ENCODE measurements at regions not wholly inside any gene's neighbourhood (a gene's known extent, or its start where the extent isn't known, plus 50 kb on each side); places are given as distances from the start of the nearest gene placed in this dataset.

DNA sequence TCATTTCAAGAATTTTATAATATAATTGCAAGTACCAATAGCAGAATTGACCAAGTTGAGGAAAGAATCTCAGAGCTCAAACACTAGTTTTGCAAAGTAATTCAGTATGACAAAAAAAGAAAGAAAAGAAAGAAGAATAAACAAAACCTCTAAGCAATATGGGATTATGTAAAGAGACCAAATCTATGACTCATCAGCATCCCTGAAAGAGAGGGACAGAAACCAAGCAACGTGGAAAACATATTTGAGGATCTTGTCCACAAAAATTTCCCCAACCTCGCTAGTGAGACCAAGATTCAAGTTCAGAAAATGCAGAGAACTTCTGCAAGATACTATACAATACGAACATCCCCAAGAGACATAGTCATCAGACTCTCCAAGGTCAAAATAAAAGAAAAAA lies 203.7 kb upstream of the DDI1 start:
- Histone ChIP-seq H3K4me1 (no peaks in the 10 kb centered on the region), H3K27ac (no peak overlapping the region), H3K4me3 (no peak overlapping the region), H3K27me3 (no peaks in the 10 kb centered on the region), H3K36me3 (no peaks in the 10 kb centered on the region), H3K9me3 (peaks cover 0 to 37% (median 3%) of the 10 kb centered on the region in 11 donors)
- WGBS, 2 donors: 89 to 90% methylated on average over 3 of the region's 3 CpGs
- DNase-seq: no peak
- intact Hi-C loops (cut with DNase I): no loop called here
- ATAC-seq: no peak
- no peak for TF ChIP-seq CTCF (IDR thresholded peaks at IDR 0.05)

DNA sequence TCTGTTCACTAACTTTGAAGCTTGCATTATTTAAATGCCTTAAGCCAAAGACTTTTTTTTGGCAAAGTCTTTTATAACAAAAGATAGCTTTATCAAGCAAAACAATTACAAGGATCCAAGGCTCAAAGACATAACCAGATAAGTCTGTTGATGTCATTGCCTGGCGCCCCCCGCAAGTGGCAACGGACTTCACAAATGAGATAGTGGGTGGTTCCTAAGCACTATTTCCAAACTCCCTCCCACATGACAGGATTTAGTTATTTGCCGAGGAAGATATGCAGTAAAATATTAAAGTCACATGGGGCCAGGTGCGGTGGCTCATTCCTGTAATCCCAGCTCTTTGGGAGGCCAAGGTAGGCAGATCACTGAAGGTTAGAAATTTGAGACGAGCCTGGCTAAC lies 194.2 kb upstream of the DDI1 start:
- no peak for TF ChIP-seq CTCF (IDR thresholded peaks at IDR 0.05)
- no peak overlapping the region for H3K27ac ChIP-seq
- WGBS, 2 donors: 53 to 56% methylated on average over 6 of the region's 6 CpGs
- DNase-seq: no peak
- no peaks in the 10 kb centered on the region for H3K27me3 ChIP-seq
- H3K9me3 ChIP-seq: no peaks in the 10 kb centered on the region
- ATAC-seq: peak in 1 of 8 donors; percentile 2
- intact Hi-C loops (cut with DNase I): no loop called here
- no peaks in the 10 kb centered on the region for H3K36me3 ChIP-seq
- H3K4me1 ChIP-seq: peaks cover 0 to 16% (median 0%) of the 10 kb centered on the region in 9 donors
- no peak overlapping the region for H3K4me3 ChIP-seq

GRCh38 chr11:103842795-103843194 lies 193.6 kb upstream of the DDI1 start:
- Histone ChIP-seq H3K27ac (no peak overlapping the region), H3K4me1 (peaks cover 0 to 16% (median 0%) of the 10 kb centered on the region in 9 donors), H3K4me3 (no peak overlapping the region), H3K9me3 (no peaks in the 10 kb centered on the region), H3K27me3 (no peaks in the 10 kb centered on the region), H3K36me3 (no peaks in the 10 kb centered on the region)
- DNase-seq (no peak), ATAC-seq (peak in 3 of 8 donors; percentile 26 to 58 (median 47))
- no peak for TF ChIP-seq CTCF (IDR thresholded peaks at IDR 0.05)
- intact Hi-C loops (cut with DNase I): no loop called here
- 73 to 77% methylated on average over 2 of the region's 2 CpGs for WGBS, 2 donors

- intact Hi-C loops (cut with DNase I): no loop called here
- no peak for DNase-seq
- 91 to 92% methylated on average over 7 of the region's 7 CpGs for WGBS, 2 donors
- Histone ChIP-seq H3K27me3 (no peaks in the 10 kb centered on the region), H3K27ac (no peak overlapping the region), H3K36me3 (no peaks in the 10 kb centered on the region), H3K4me3 (no peak overlapping the region), H3K4me1 (peaks cover 0 to 20% (median 0%) of the 10 kb centered on the region in 9 donors), H3K9me3 (no peaks in the 10 kb centered on the region)
- ATAC-seq: no peak
- TF ChIP-seq CTCF (IDR thresholded peaks at IDR 0.05): no peak
These were observed 191.9 kb upstream of the DDI1 start for GRCh38 chr11:103844327-103845215.
